ENCODE measurements at regions not wholly inside any gene's neighbourhood (a gene's known extent, or its start where the extent isn't known, plus 50 kb on each side); places are given as distances from the start of the nearest gene placed in this dataset.

GRCh38 chr12:65739606-65740005, 84.7 kb upstream of the HMGA2 start:
- no peak overlapping the region for H3K27ac ChIP-seq (ENCODE audit: low read depth in 1 of 2, low read length in 2 of 2)
- no peak overlapping the region for H3K4me3 ChIP-seq (ENCODE audit: low read depth in 1 of 3, low read length in 3 of 3)
- no peaks in the 10 kb centered on the region for H3K9me3 ChIP-seq (ENCODE audit: control insufficient read depth in 4 of 4, low read length in 3 of 4)
- DNase-seq (ENCODE audit: low spot score) = no peak
- 94% methylated on average over 4 of the region's 4 CpGs for WGBS
- peaks cover 0 to 7% (median 4%) of the 10 kb centered on the region in 4 donors for H3K27me3 ChIP-seq (ENCODE audit: control insufficient read depth in 4 of 4, insufficient read depth in 4 of 4, low read length in 3 of 4)
- peaks cover 0 to 9% (median 6%) of the 10 kb centered on the region in 4 donors for H3K4me1 ChIP-seq (ENCODE audit: control insufficient read depth in 4 of 4, insufficient read depth in 4 of 4, low read length in 3 of 4)
- H3K9ac ChIP-seq (ENCODE audit: low read depth in 1 of 2, low read length in 2 of 2) = no peak overlapping the region
- H3K36me3 ChIP-seq (ENCODE audit: control insufficient read depth in 4 of 4, insufficient read depth in 3 of 4, low read depth in 1 of 4, low read length in 3 of 4) = no peaks in the 10 kb centered on the region
- TF ChIP-seq ZBTB33 (IDR thresholded peaks at IDR 0.05) = no peak
- TF ChIP-seq GABPA (IDR thresholded peaks at IDR 0.05 in 1 of 2, conservative IDR thresholded peaks at IDR 0.05 in 1 of 2) = no peak
- no peak for TF ChIP-seq SP1 (IDR thresholded peaks at IDR 0.05)
- TF ChIP-seq RAD21 (IDR thresholded peaks at IDR 0.05) = no peak
- no peak for TF ChIP-seq EGR1 (IDR thresholded peaks at IDR 0.05; ENCODE audit: low read depth in 2 of 2)
- no peak for TF ChIP-seq HNF4A (conservative IDR thresholded peaks at IDR 0.05)
- no peak for TF ChIP-seq RXRA (IDR thresholded peaks at IDR 0.05)
- TF ChIP-seq YY1 (IDR thresholded peaks at IDR 0.05) = no peak
- TF ChIP-seq ATF3 (IDR thresholded peaks at IDR 0.05) = no peak
- TF ChIP-seq CTCF (IDR thresholded peaks at IDR 0.05; ENCODE audit: low read depth, low read length, missing input control) = no peak
- no peak for TF ChIP-seq HNF4G (IDR thresholded peaks at IDR 0.05)
- no peak for TF ChIP-seq REST (IDR thresholded peaks at IDR 0.05)
- no peak for TF ChIP-seq NR2F2 (IDR thresholded peaks at IDR 0.05)

GRCh38 chr12:65740506-65740872, 83.8 kb upstream of the HMGA2 start:
- no peak for TF ChIP-seq JUND (IDR thresholded peaks at IDR 0.05)
- Histone ChIP-seq H3K9me3 (ENCODE audit: control insufficient read depth in 4 of 4, low read length in 3 of 4) (no peaks in the 10 kb centered on the region), H3K4me3 (ENCODE audit: low read depth in 1 of 3, low read length in 3 of 3) (no peak overlapping the region), H3K9ac (ENCODE audit: low read depth in 1 of 2, low read length in 2 of 2) (no peak overlapping the region), H3K36me3 (ENCODE audit: control insufficient read depth in 4 of 4, insufficient read depth in 3 of 4, low read depth in 1 of 4, low read length in 3 of 4) (no peaks in the 10 kb centered on the region), H3K4me1 (ENCODE audit: control insufficient read depth in 4 of 4, insufficient read depth in 4 of 4, low read length in 3 of 4) (peaks cover 0 to 9% (median 6%) of the 10 kb centered on the region in 4 donors), H3K27me3 (ENCODE audit: control insufficient read depth in 4 of 4, insufficient read depth in 4 of 4, low read length in 3 of 4) (peaks cover 0 to 7% (median 3%) of the 10 kb centered on the region in 4 donors), H3K27ac (ENCODE audit: low read depth in 1 of 2, low read length in 2 of 2) (no peak overlapping the region)
- WGBS = 22% methylated on average over 1 of the region's 1 CpG
- no peak for DNase-seq (ENCODE audit: low spot score)

All from liver (tissue), 8 donors.